ENCODE measurements at regions not wholly inside any gene's neighbourhood (a gene's known extent, or its start where the extent isn't known, plus 50 kb on each side); places are given as distances from the start of the nearest gene placed in this dataset.
A peak's percentile ranks its signal among the peaks of the same experiment; 100 is the strongest.

DNA sequence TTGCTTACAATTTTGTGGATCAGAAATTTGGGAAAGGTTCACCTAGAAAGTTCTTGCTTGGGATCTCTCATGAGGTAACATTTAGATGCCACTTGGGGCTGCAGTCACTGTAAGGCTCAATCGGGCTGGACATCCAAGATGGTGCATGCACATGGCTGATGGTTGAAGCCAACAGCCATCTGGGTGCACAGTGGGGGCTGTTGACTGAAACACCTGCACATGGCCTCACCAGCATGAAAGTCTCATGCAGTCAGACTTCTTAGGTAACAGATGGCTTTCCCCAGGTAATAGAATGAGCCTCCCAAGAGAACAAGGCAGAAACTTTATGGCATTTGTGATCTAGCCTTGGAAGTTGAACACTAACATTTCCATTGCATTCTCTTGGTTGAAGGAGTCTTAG lies 740.7 kb upstream of the AUTS2 start:
- Histone ChIP-seq H3K9me3 (no peaks in the 10 kb centered on the region), H3K27me3 (no peaks in the 10 kb centered on the region), H3K4me1 (no peaks in the 10 kb centered on the region; the same call in 1 of the 2 replicates), H3K36me3 (no peaks in the 10 kb centered on the region), H3K4me3 (ENCODE audit: low read depth, low read length) (no peak overlapping the region)
- no peak for DNase-seq
- TF ChIP-seq, protein P1, sequence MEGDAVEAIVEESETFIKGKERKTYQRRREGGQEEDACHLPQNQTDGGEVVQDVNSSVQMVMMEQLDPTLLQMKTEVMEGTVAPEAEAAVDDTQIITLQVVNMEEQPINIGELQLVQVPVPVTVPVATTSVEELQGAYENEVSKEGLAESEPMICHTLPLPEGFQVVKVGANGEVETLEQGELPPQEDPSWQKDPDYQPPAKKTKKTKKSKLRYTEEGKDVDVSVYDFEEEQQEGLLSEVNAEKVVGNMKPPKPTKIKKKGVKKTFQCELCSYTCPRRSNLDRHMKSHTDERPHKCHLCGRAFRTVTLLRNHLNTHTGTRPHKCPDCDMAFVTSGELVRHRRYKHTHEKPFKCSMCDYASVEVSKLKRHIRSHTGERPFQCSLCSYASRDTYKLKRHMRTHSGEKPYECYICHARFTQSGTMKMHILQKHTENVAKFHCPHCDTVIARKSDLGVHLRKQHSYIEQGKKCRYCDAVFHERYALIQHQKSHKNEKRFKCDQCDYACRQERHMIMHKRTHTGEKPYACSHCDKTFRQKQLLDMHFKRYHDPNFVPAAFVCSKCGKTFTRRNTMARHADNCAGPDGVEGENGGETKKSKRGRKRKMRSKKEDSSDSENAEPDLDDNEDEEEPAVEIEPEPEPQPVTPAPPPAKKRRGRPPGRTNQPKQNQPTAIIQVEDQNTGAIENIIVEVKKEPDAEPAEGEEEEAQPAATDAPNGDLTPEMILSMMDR (IDR thresholded peaks at IDR 0.05; ENCODE audit: low read depth, low read length) = no peak

DNA sequence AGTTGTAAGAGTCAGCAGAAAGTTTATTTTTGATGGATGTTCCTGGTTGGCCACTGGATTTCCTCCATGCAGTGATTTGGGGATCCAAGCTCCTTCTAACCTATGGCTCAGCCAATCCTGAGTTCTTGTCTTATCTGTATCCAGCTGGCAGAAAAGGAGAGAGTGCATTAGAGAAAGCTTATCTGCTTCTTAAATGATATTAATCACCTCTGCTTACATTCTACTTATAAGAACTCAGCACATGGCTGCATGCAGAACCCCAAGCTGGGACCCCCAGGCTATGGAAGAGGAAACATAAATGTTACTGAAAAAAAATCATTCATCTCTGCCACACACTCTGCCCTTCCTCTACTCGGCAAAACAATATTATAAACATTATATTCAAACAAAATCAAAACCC lies 739.8 kb upstream of the AUTS2 start:
- Histone ChIP-seq H3K4me3 (ENCODE audit: low read depth, low read length) (no peak overlapping the region), H3K4me1 (no peaks in the 10 kb centered on the region; the same call in 1 of the 2 replicates), H3K36me3 (no peaks in the 10 kb centered on the region), H3K27me3 (no peaks in the 10 kb centered on the region), H3K9me3 (no peaks in the 10 kb centered on the region)
- TF ChIP-seq, protein P1 (IDR thresholded peaks at IDR 0.05; ENCODE audit: low read depth, low read length) = no peak
- peak; percentile 39 for DNase-seq

DNA sequence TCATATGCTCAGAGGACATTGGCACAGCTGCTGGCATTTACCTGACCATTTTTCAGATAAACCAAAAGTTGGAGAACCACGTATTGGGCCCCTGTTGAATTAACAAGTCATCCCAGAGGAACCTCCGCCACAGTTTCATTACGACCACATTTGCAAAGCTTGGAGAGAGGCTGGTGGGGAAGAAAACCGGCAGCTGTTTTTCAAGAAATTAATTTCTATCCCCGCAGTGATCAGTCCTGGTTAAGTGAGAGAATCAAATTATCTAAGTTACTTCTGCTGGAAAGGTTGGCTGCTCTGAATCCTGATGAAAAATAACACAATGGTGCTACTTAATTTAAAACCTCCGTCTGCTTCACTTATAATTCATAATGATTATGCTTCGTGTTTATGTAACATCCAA lies 737.1 kb upstream of the AUTS2 start:
- DNase-seq = no peak
- Histone ChIP-seq H3K27me3 (no peaks in the 10 kb centered on the region), H3K9me3 (no peaks in the 10 kb centered on the region), H3K4me3 (ENCODE audit: low read depth, low read length) (no peak overlapping the region), H3K4me1 (no peaks in the 10 kb centered on the region; the same call in 1 of the 2 replicates), H3K36me3 (no peaks in the 10 kb centered on the region)
- TF ChIP-seq, protein P1 (IDR thresholded peaks at IDR 0.05; ENCODE audit: low read depth, low read length) = no peak

DNA sequence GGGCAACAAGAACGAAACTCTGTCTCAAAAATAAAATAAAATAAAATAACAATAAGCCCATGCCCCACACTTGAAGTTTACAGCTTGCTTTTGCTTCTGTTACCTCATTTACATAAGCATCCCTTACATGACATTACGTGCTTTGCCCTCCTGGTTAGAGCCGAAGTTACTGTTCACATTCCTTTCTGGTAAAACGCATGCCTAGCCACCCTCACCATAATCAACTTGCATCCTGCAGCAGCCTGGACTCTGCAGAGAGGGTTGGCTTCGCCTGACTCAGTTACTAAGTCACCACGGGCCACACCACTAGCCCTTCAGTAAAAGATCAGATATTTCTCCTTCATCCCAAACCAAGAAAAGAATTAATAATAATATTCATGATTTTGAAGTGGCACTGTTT lies 736.0 kb upstream of the AUTS2 start:
- no peaks in the 10 kb centered on the region for H3K27me3 ChIP-seq
- H3K4me1 ChIP-seq = no peaks in the 10 kb centered on the region; the same call in 1 of the 2 replicates
- no peaks in the 10 kb centered on the region for H3K36me3 ChIP-seq
- TF ChIP-seq, protein P1 (IDR thresholded peaks at IDR 0.05; ENCODE audit: low read depth, low read length) = no peak
- no peak for DNase-seq
- H3K9me3 ChIP-seq = no peaks in the 10 kb centered on the region
- H3K4me3 ChIP-seq (ENCODE audit: low read depth, low read length) = no peak overlapping the region

DNA sequence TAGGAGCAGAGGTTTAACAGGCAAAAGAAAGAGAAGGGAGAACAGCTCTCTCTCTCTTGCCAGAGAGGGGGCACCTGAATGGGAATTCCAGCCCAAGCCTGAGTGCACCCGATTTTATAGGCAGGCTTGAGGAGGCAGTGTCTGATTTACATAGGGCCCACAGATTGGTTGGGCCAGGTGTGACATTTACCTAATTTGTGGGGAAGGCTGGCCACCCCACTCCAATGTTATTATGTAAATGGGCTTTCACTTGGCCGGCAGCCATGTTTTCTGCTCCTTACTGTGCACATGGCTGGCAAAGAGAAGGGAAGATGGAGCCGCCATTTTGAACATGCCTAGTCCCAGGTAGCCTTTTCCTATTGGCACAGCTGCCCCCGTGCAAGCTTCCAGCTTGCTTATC lies 735.5 kb upstream of the AUTS2 start:
- Histone ChIP-seq H3K4me1 (no peaks in the 10 kb centered on the region; the same call in 1 of the 2 replicates), H3K36me3 (no peaks in the 10 kb centered on the region), H3K4me3 (ENCODE audit: low read depth, low read length) (no peak overlapping the region), H3K27me3 (no peaks in the 10 kb centered on the region), H3K9me3 (no peaks in the 10 kb centered on the region)
- DNase-seq = peak; percentile 44
- TF ChIP-seq, protein P1 (IDR thresholded peaks at IDR 0.05; ENCODE audit: low read depth, low read length) = no peak

DNA sequence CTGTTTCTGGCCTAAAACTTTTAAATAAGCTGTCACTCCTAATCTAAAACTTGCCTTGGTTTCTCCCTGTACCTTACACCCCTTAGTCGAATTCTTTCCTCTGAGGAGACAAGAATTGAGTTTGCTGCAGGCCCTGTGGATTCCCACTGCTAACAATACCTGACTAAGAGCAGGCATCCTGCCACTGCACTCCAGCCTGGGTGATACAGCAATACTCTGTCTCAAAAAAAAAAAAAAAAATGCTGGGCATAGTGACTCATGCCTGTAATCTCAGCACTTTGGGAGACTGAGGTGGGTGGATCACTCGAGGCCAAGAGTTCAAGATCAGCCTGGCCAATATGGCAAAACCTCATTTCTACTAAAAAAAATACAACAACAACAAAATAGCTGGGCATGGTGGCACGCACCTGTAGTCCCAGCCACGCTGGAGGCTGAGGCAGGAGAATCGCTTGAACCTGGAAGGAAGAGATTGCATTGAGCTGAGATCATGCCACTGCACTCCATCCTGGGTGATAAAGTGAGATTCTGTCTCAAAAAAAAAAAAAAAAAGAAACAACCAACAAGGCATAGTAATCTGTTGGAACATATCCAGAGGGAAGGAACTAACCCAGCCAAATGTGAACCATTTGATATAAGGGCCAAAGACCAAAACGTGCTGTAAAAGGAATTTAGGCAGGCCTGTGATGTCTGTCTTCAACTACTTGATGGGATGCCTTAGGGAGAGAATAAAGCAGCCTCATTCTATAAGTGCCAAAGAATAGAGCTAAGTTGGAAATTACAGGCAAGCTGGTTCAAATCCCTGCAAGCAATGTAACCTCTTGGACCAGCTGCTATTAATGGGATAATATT lies 732.7 kb upstream of the AUTS2 start:
- Histone ChIP-seq H3K36me3 (no peaks in the 10 kb centered on the region), H3K4me3 (ENCODE audit: low read depth, low read length) (no peak overlapping the region)

More for the DNA sequence above, 732.7 kb upstream of the AUTS2 start:
- H3K27me3 ChIP-seq = no peaks in the 10 kb centered on the region
- TF ChIP-seq, protein P1 (IDR thresholded peaks at IDR 0.05; ENCODE audit: low read depth, low read length) = no peak
- H3K4me1 ChIP-seq = no peaks in the 10 kb centered on the region; the same call in 1 of the 2 replicates
- DNase-seq = no peak
- no peaks in the 10 kb centered on the region; the same call in 1 of the 2 replicates for H3K9me3 ChIP-seq
